H1 (cell line): ENCODE measurements at regions not wholly inside any gene's neighbourhood (a gene's known extent, or its start where the extent isn't known, plus 50 kb on each side); places are given as distances from the start of the nearest gene placed in this dataset.

Experiments used
- CTCF ChIA-PET: fragments of 300-600 bp; sonication (Branson Sonifier 250); formaldehyde crosslinking; loops from one replicate; lab custom pipeline; 2021; ENCODE audit not compliant: partially characterized antibody; lab: Charles Lee
- POLR2A ChIA-PET: fragments of 300-600 bp; sonication (Branson Sonifier 250); formaldehyde crosslinking; loops from one replicate; lab custom pipeline; 2021; ENCODE audit warnings: inconsistent platforms; ENCODE audit not compliant: partially characterized antibody; lab: Charles Lee
- DNase-seq, 2 experiments: peaks; one replicate each; pipeline versions ENCODE4 v3.0.0 to v3.0.0-alpha.2; 2010 to 2022; ENCODE audit warnings: low spot score in 2 of 2, low read depth in 1 of 2, mixed read lengths in 1 of 2
- FAIRE-seq: peaks from 2 replicates; lab custom pipeline; 2011; peaks lifted over from hg19 to GRCh38; lab: Jason Lieb, UNC
- H2AFZ ChIP-seq: 2 replicates; pipeline ENCODE4 v1.8.1; 2012; ENCODE audit warnings: low read length, inconsistent platforms
- H2AK5ac ChIP-seq: 2 replicates; pipeline ENCODE4 v1.6.1; 2013; ENCODE audit warnings: low read depth, low read length
- H2BK120ac ChIP-seq: replicated peaks from 2 replicates; pipeline ENCODE3; 2013; ENCODE audit warnings: low read depth, low read length, inconsistent platforms
- H2BK12ac ChIP-seq: 2 replicates; pipeline ENCODE4 v1.6.1; 2013; ENCODE audit warnings: low read depth, low read length
- H2BK15ac ChIP-seq: 2 replicates; pipeline ENCODE4 v1.6.1; 2013; ENCODE audit warnings: low read length
- H2BK20ac ChIP-seq: 2 replicates; pipeline ENCODE4 v1.6.1; 2013; ENCODE audit warnings: low read length
- H2BK5ac ChIP-seq: 2 replicates; pipeline ENCODE4 v1.6.1; 2013; ENCODE audit warnings: low read depth, low read length
- H3K14ac ChIP-seq: 2 replicates; pipeline ENCODE4 v1.6.1; 2013; ENCODE audit warnings: inconsistent platforms; ENCODE audit not compliant: insufficient read length
- H3K18ac ChIP-seq: 2 replicates; pipeline ENCODE4 v1.6.1; 2013; ENCODE audit warnings: low read length; ENCODE audit errors: extremely low read depth
- H3K23ac ChIP-seq: 2 replicates; pipeline ENCODE4 v1.6.1; 2013; ENCODE audit warnings: inconsistent platforms; ENCODE audit not compliant: insufficient read length
- H3K23me2 ChIP-seq: 2 replicates; pipeline ENCODE4 v1.6.1; 2013; ENCODE audit warnings: low read depth, low read length
- H3K27ac ChIP-seq: 2 replicates; pipeline ENCODE4 v1.6.1; 2011; ENCODE audit warnings: low read depth, low read length, inconsistent platforms
- H3K27me3 ChIP-seq, 4 experiments: replicated peaks in 1 of 4; 1 replicate in 1 of 4; 2 replicates in 3 of 4; pipeline versions ENCODE4 v1.6.1 to v1.8.1; 2011 to 2013; ENCODE audit warnings: low read length in 3 of 4, mild to moderate bottlenecking in 3 of 4, inconsistent platforms in 2 of 4, mixed read lengths in 2 of 4, moderate library complexity in 1 of 4; ENCODE audit not compliant: control insufficient read depth in 3 of 4, insufficient read depth in 3 of 4; ENCODE audit errors: extremely low read depth in 1 of 4
- H3K36me3 ChIP-seq, 4 experiments: 2 replicates each; pipeline versions ENCODE4 v1.6.1 to v1.8.1; 2011 to 2013; ENCODE audit warnings: mild to moderate bottlenecking in 4 of 4, low read length in 3 of 4, moderate library complexity in 2 of 4, control low read depth in 1 of 4, inconsistent platforms in 1 of 4; ENCODE audit not compliant: insufficient read depth in 4 of 4, control insufficient read depth in 2 of 4
- H3K4ac ChIP-seq: replicated peaks from 2 replicates; pipeline ENCODE3; 2013; ENCODE audit warnings: low read length, low read depth, mixed read lengths, inconsistent platforms; ENCODE audit not compliant: insufficient read length
- H3K4me1 ChIP-seq, 4 experiments: replicated peaks in 1 of 4; 1 replicate in 1 of 4; 2 replicates in 3 of 4; pipeline versions ENCODE4 v1.6.1 to v1.8.1; 2011 to 2013; ENCODE audit warnings: low read length in 3 of 4, inconsistent platforms in 2 of 4, mixed read lengths in 1 of 4; ENCODE audit not compliant: insufficient read depth in 4 of 4, control insufficient read depth in 3 of 4
- H3K4me2 ChIP-seq, 2 experiments: 2 replicates each; pipeline versions ENCODE4 v1.6.1 to v1.8.1; 2011 to 2013; ENCODE audit warnings: low read depth in 2 of 2, low read length in 2 of 2, control low read depth in 1 of 2, inconsistent platforms in 1 of 2, mild to moderate bottlenecking in 1 of 2; ENCODE audit not compliant: insufficient read depth in 1 of 2
- H3K4me3 ChIP-seq, 4 experiments: fragments of 200-600, 300-600 bp in 1 of 4; sonication (generic), shearing (Covaris generic), sonication (Bioruptor Twin) in 1 of 4; 2 replicates each; pipeline versions ENCODE4 v1.5.1 to v1.8.1; 2011 to 2016; ENCODE audit warnings: low read length in 4 of 4, low read depth in 3 of 4, control low read depth in 2 of 4, inconsistent platforms in 2 of 4, mild to moderate bottlenecking in 2 of 4, mixed read lengths in 1 of 4, moderate library complexity in 1 of 4; ENCODE audit not compliant: insufficient read depth in 2 of 4; ENCODE audit errors: extremely low read depth in 1 of 4
- H3K56ac ChIP-seq: replicated peaks from 2 replicates; pipeline ENCODE3; 2013; ENCODE audit warnings: low read depth, mild to moderate bottlenecking, mixed read lengths, low read length, inconsistent platforms; ENCODE audit not compliant: insufficient read length
- H3K79me1 ChIP-seq: 2 replicates; pipeline ENCODE4 v1.6.1; 2013; ENCODE audit warnings: low read depth, low read length, control low read depth
- H3K79me2 ChIP-seq, 2 experiments: 2 replicates each; pipeline versions ENCODE4 v1.6.1 to v1.8.1; 2012 to 2013; ENCODE audit warnings: low read length in 2 of 2, mild to moderate bottlenecking in 2 of 2, inconsistent platforms in 1 of 2; ENCODE audit not compliant: insufficient read depth in 2 of 2, control insufficient read depth in 1 of 2
- H3K9ac ChIP-seq, 4 experiments: replicated peaks in 1 of 4; 1 replicate in 1 of 4; 2 replicates in 3 of 4; pipeline versions ENCODE4 v1.6.1 to v1.8.1; 2011 to 2013; ENCODE audit warnings: low read depth in 3 of 4, low read length in 3 of 4, control low read depth in 2 of 4, mild to moderate bottlenecking in 2 of 4, moderate library complexity in 2 of 4, inconsistent platforms in 1 of 4; ENCODE audit errors: extremely low read depth in 1 of 4
- H3K9me3 ChIP-seq, 2 experiments: 2 replicates each; pipeline versions ENCODE4 v1.6.1 to v1.8.1; 2012 to 2013; ENCODE audit warnings: mild to moderate bottlenecking in 2 of 2, moderate library complexity in 2 of 2, control low read depth in 1 of 2, inconsistent platforms in 1 of 2, low read depth in 1 of 2, low read length in 1 of 2, mixed read lengths in 1 of 2; ENCODE audit not compliant: insufficient read depth in 2 of 2
- H4K20me1 ChIP-seq, 2 experiments: replicated peaks in 1 of 2; 2 replicates each; pipeline versions ENCODE3 to v1.8.1; 2011 to 2013; ENCODE audit warnings: inconsistent platforms in 2 of 2, low read length in 2 of 2, mild to moderate bottlenecking in 1 of 2; ENCODE audit not compliant: insufficient read depth in 2 of 2, control insufficient read depth in 1 of 2
- H4K5ac ChIP-seq: 2 replicates; pipeline ENCODE4 v1.6.1; 2013; ENCODE audit warnings: low read length, low read depth, mixed read lengths, inconsistent platforms; ENCODE audit not compliant: insufficient read length
- H4K8ac ChIP-seq: 2 replicates; pipeline ENCODE4 v1.8.0; 2013; ENCODE audit warnings: mild to moderate bottlenecking, moderate library complexity, low read length, inconsistent platforms; ENCODE audit not compliant: insufficient read depth; ENCODE audit errors: extremely low read depth
- H4K91ac ChIP-seq: replicated peaks from 2 replicates; pipeline ENCODE3; 2013; ENCODE audit warnings: low read length, mixed read lengths, inconsistent platforms; ENCODE audit not compliant: insufficient read length
- ASH2L ChIP-seq: fragments of 200-600, 300-600 bp; sonication (generic); IDR thresholded peaks from one replicate; pipeline ENCODE4 v1.7.1; 2017; ENCODE audit warnings: low read length
- CBX8 ChIP-seq: fragments of 300-800, 300-1000 bp; sonication (generic); IDR thresholded peaks from 2 replicates; pipeline ENCODE4 v1.7.1; 2016; ENCODE audit warnings: low read depth, low read length, borderline replicate concordance
- CHD1 ChIP-seq: IDR thresholded peaks from 2 replicates; pipeline ENCODE4 v1.6.1; 2012; ENCODE audit warnings: low read depth, low read length, improper control_type of control experiment
- CHD2 ChIP-seq: IDR thresholded peaks from 2 replicates; pipeline ENCODE4 v1.6.1; 2012; ENCODE audit warnings: low read length, improper control_type of control experiment
- FOSL1 ChIP-seq: IDR thresholded peaks from 2 replicates; pipeline ENCODE4 v1.6.1; 2011; ENCODE audit warnings: mild to moderate bottlenecking, low read depth, low read length, moderate library complexity; ENCODE audit not compliant: insufficient read depth
- GABPA ChIP-seq: IDR thresholded peaks from 2 replicates; pipeline ENCODE4 v1.6.1; 2011; ENCODE audit warnings: mild to moderate bottlenecking, low read length, moderate library complexity, borderline replicate concordance; ENCODE audit not compliant: insufficient read depth
- HDAC2 ChIP-seq, 2 experiments: fragments of 300-600 bp in 1 of 2; sonication (generic) in 1 of 2; IDR thresholded peaks; 2 replicates each; pipeline ENCODE4 v1.6.1; 2011 to 2012; ENCODE audit warnings: low read depth in 2 of 2, low read length in 2 of 2, mild to moderate bottlenecking in 2 of 2, moderate library complexity in 2 of 2, borderline replicate concordance in 1 of 2, inconsistent platforms in 1 of 2
- JUND ChIP-seq: IDR thresholded peaks from 2 replicates; pipeline ENCODE4 v1.6.1; 2011; ENCODE audit warnings: mild to moderate bottlenecking, improper control_type of control experiment, low read length
- KDM4A ChIP-seq: IDR thresholded peaks from one replicate; pipeline ENCODE4 v1.7.1; 2012; ENCODE audit warnings: low read depth, mild to moderate bottlenecking, moderate library complexity, low read length, inconsistent platforms; ENCODE audit not compliant: severe bottlenecking
- MAFK ChIP-seq: IDR thresholded peaks from 2 replicates; pipeline ENCODE4 v1.6.1; 2012; ENCODE audit warnings: low read depth, mild to moderate bottlenecking, improper control_type of control experiment, low read length
- NANOG ChIP-seq: IDR thresholded peaks from 2 replicates; pipeline ENCODE4 v1.6.1; 2011; ENCODE audit warnings: low read length, low read depth, mild to moderate bottlenecking, inconsistent platforms; ENCODE audit not compliant: insufficient read depth, poor library complexity, severe bottlenecking
- POLR2AphosphoS5 ChIP-seq: IDR thresholded peaks from 2 replicates; pipeline ENCODE4 v1.6.1; 2011; ENCODE audit warnings: low read depth, low read length
- RXRA ChIP-seq: IDR thresholded peaks from 2 replicates; pipeline ENCODE4 v1.6.1; 2011; ENCODE audit warnings: low read depth, mild to moderate bottlenecking, low read length, moderate library complexity; ENCODE audit not compliant: insufficient read depth
- SIRT6 ChIP-seq: IDR thresholded peaks from one replicate; pipeline ENCODE4 v1.7.1; 2012; ENCODE audit warnings: low read length, inconsistent platforms
- TAF1 ChIP-seq: IDR thresholded peaks from 2 replicates; pipeline ENCODE4 v1.6.1; 2011; ENCODE audit warnings: mild to moderate bottlenecking, low read depth, low read length
- TCF12 ChIP-seq: IDR thresholded peaks from 2 replicates; pipeline ENCODE4 v1.6.1; 2011; ENCODE audit warnings: low read depth, mild to moderate bottlenecking, low read length
- WGBS, 2 experiments: shearing (Covaris generic) in 1 of 2; methylation state at CpG; one replicate each; pipeline versions ENCODE4 v1.1.6 to v1.1.7; 2013 to 2015; ENCODE audit warnings: low lambda C conversion rate in 2 of 2, mixed read lengths in 2 of 2, inconsistent platforms in 1 of 2, low coverage in 1 of 2, missing lambda C conversion rate in 1 of 2; ENCODE audit not compliant: insufficient replicate concordance in 2 of 2, insufficient coverage in 1 of 2, insufficient read length in 1 of 2; ENCODE audit errors: extremely low coverage in 1 of 2, missing lambda C conversion rate in 1 of 2; 5-methylcytosine and 5-hydroxymethylcytosine counted together

- H3K23ac ChIP-seq, result no peak overlapping the region
- no peaks in the 10 kb centered on the region for H3K23me2 ChIP-seq
- no peak for DNase-seq
- H3K79me1 ChIP-seq, result no peaks in the 10 kb centered on the region
- H3K4me2 ChIP-seq, result no peak overlapping the region
- no peak overlapping the region for H2BK120ac ChIP-seq
- H3K36me3 ChIP-seq, result no peaks in the 10 kb centered on the region
- H3K4ac ChIP-seq, result no peak overlapping the region
- peaks cover 0 to 6% (median 0%) of the 10 kb centered on the region in 4 experiments; a peak in 1 of 7 replicates for H3K4me1 ChIP-seq
- ChIA-PET CTCF (interaction anchor here (0.6 kb wide), 1 partner anchor 41 kb away, joined by 3 read pairs; no protein-coding TSS in a partner anchor), POLR2A (no interaction called here)
- no peak overlapping the region for H3K4me3 ChIP-seq
- H3K9ac ChIP-seq, result no peak overlapping the region
- no peak overlapping the region for H2BK20ac ChIP-seq
- H2AK5ac ChIP-seq, result no peak overlapping the region
- no peak overlapping the region for H4K5ac ChIP-seq
- no peak overlapping the region for H4K8ac ChIP-seq
- H4K91ac ChIP-seq, result no peak overlapping the region
- H2BK5ac ChIP-seq, result no peak overlapping the region
- no peak overlapping the region for H3K27ac ChIP-seq
- H3K14ac ChIP-seq, result no peak overlapping the region
- H2AFZ ChIP-seq, result no peak overlapping the region
- H2BK12ac ChIP-seq, result no peak overlapping the region
- H3K27me3 ChIP-seq, result no peaks in the 10 kb centered on the region
- 93% methylated on average over 8 of the region's 8 CpGs; no CpG with 5 or more reads in 1 of the 2 experiments for WGBS, 2 experiments
- FAIRE-seq, result no peak
- H3K56ac ChIP-seq, result no peak overlapping the region
- H3K79me2 ChIP-seq, result no peaks in the 10 kb centered on the region
- no peak overlapping the region for H3K18ac ChIP-seq
- H2BK15ac ChIP-seq, result no peak overlapping the region
- no peaks in the 10 kb centered on the region for H4K20me1 ChIP-seq
- no peaks in the 10 kb centered on the region for H3K9me3 ChIP-seq
- TF ChIP-seq MAFK, result no peak
- TF ChIP-seq KDM4A, result no peak
- no peak for TF ChIP-seq ASH2L
- no peak for TF ChIP-seq GABPA
- no peak for TF ChIP-seq CBX8
- TF ChIP-seq RXRA, result no peak
- TF ChIP-seq POLR2AphosphoS5, result no peak
- TF ChIP-seq TAF1, result no peak
- TF ChIP-seq CHD1, result no peak
- no peak for TF ChIP-seq TCF12
- TF ChIP-seq HDAC2 (IDR thresholded peaks at IDR 0.05; ENCODE audit: borderline replicate concordance in 1 of 2, low read depth in 2 of 2, low read length in 2 of 2), result no peak
- no peak for TF ChIP-seq CHD2
- TF ChIP-seq FOSL1, result no peak
- TF ChIP-seq JUND, result no peak
- TF ChIP-seq SIRT6, result no peak
- no peak for TF ChIP-seq NANOG
Measured at GRCh38 chr4:100059467-100059866, 109.4 kb upstream of the H2AZ1 start.
